Mammary epithelial cell (primary cell): ENCODE measurements at regions not wholly inside any gene's neighbourhood (a gene's known extent, or its start where the extent isn't known, plus 50 kb on each side); places are given as distances from the start of the nearest gene placed in this dataset.

ENCODE experiments used
- CTCF ChIP-seq, 2 donors: IDR thresholded peaks in 1 of 2; conservative IDR thresholded peaks in 1 of 2; 2 replicates each; pipeline ENCODE4 v1.5.1; 2011 to 2012; ENCODE audit warnings: inconsistent platforms in 2 of 2, low read length in 2 of 2, mild to moderate bottlenecking in 2 of 2, control low read depth in 1 of 2, low read depth in 1 of 2; ENCODE audit not compliant: insufficient read depth in 1 of 2; ENCODE audit errors: extremely low read depth in 1 of 2
- EZH2 ChIP-seq: IDR thresholded peaks from 2 replicates; pipeline ENCODE4 v1.6.1; 2012; ENCODE audit warnings: low read length, inconsistent platforms, borderline replicate concordance

DNA sequence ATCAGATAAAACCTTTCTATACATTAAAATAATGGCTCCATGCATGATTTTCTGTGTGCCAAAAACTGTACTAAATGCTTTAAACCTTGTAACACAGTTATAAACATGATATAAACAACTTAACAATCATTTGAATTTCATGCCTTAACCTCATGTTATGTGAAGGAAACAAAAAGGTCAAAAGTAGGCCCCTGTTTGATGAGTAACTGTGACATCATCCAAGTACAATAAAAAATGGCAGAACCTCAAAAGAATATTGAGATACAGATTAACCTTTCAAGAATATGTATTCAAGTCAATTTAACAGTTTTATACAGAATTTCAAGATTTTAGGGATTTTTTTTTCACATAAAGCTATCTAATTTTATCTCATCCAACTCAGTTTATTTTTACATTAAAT lies 310.7 kb upstream of the DCN start:
- TF ChIP-seq CTCF (conservative IDR thresholded peaks at IDR 0.05 in 1 of 2, IDR thresholded peaks at IDR 0.05 in 1 of 2; ENCODE audit: extremely low read depth in 1 of 2, insufficient read depth in 1 of 2, low read depth in 1 of 2, low read length in 2 of 2) (no peak), EZH2 (no peak)
